OCI-LY1 (cell line): ENCODE measurements at regions not wholly inside any gene's neighbourhood (a gene's known extent, or its start where the extent isn't known, plus 50 kb on each side); places are given as distances from the start of the nearest gene placed in this dataset.

Experiments used
- CTCF ChIP-seq: fragments of 200-600 bp; sonication (generic), shearing (Covaris generic); IDR thresholded peaks from 2 replicates; pipeline ENCODE4 v1.5.1; 2017; ENCODE audit warnings: mild to moderate bottlenecking, antibody characterized with exemption, low read length, moderate library complexity, mixed read lengths
- EZH2 ChIP-seq: fragments of 200-600 bp; sonication (generic), shearing (Covaris generic); IDR thresholded peaks from 2 replicates; pipeline ENCODE4 v1.8.0; 2017; ENCODE audit warnings: borderline replicate concordance, mixed run types, mild to moderate bottlenecking, antibody characterized with exemption, low read length, moderate library complexity, mixed read lengths

GRCh38 chr5:36423578-36424307, 122.0 kb upstream of the RANBP3L start:
- no peak for TF ChIP-seq CTCF
- TF ChIP-seq EZH2: no peak
